ENCODE measurements at regions not wholly inside any gene's neighbourhood (a gene's known extent, or its start where the extent isn't known, plus 50 kb on each side); places are given as distances from the start of the nearest gene placed in this dataset.
"Not testable (repeated sequence)": the region's sequence is repeated elsewhere in the genome, so short reads cannot be mapped to it uniquely, and the experiment has no call there.

- DNase-seq (ENCODE audit: insufficient read length, low spot score) (peak; percentile 43), FAIRE-seq (peak; percentile 43)
- TF ChIP-seq POLR2A (IDR thresholded peaks at IDR 0.05; ENCODE audit: low read depth, low read length) = no peak
Observed at GRCh38 chr9:33623658-33624586, 99.9 kb downstream of the ANKRD18B start.

- DNase-seq (ENCODE audit: insufficient read length, low spot score); FAIRE-seq: not testable (repeated sequence)
Observed at GRCh38 chr9:33628318-33628717, 104.3 kb downstream of the ANKRD18B start.

GRCh38 chr9:33628865-33629410, 104.9 kb downstream of the ANKRD18B start:
- TF ChIP-seq POLR2A (IDR thresholded peaks at IDR 0.05; ENCODE audit: low read depth, low read length) = no peak
- FAIRE-seq (no peak), DNase-seq (ENCODE audit: insufficient read length, low spot score) (no peak)

- no peak for TF ChIP-seq POLR2A (IDR thresholded peaks at IDR 0.05; ENCODE audit: low read depth, low read length)
- no peak for DNase-seq (ENCODE audit: insufficient read length, low spot score)
- no peak for FAIRE-seq
Observed at GRCh38 chr9:33633636-33634035, 109.6 kb downstream of the ANKRD18B start.

- DNase-seq (ENCODE audit: insufficient read length, low spot score) (no peak), FAIRE-seq (no peak)
- no peak for TF ChIP-seq POLR2A (IDR thresholded peaks at IDR 0.05; ENCODE audit: low read depth, low read length)
Observed at GRCh38 chr9:33637881-33638280, 113.8 kb downstream of the ANKRD18B start.

GRCh38 chr9:33638391-33638915, 114.4 kb downstream of the ANKRD18B start:
- DNase-seq (ENCODE audit: insufficient read length, low spot score) = no peak
- no peak for TF ChIP-seq POLR2A (IDR thresholded peaks at IDR 0.05; ENCODE audit: low read depth, low read length)
- no peak for FAIRE-seq

- FAIRE-seq = no peak
- DNase-seq (ENCODE audit: insufficient read length, low spot score) = no peak
Observed at GRCh38 chr9:33645706-33646105, 121.7 kb downstream of the ANKRD18B start.

GRCh38 chr9:33649463-33649862, 125.4 kb downstream of the ANKRD18B start:
- FAIRE-seq (no peak), DNase-seq (ENCODE audit: insufficient read length, low spot score) (no peak)
- TF ChIP-seq POLR2A (IDR thresholded peaks at IDR 0.05; ENCODE audit: low read depth, low read length) = no peak

More at GRCh38 chr9:33645706-33646105, 121.7 kb downstream of the ANKRD18B start:
- no peak for TF ChIP-seq POLR2A (IDR thresholded peaks at IDR 0.05; ENCODE audit: low read depth, low read length)

- FAIRE-seq (no peak), DNase-seq (ENCODE audit: insufficient read length, low spot score) (no peak)
- TF ChIP-seq POLR2A (IDR thresholded peaks at IDR 0.05; ENCODE audit: low read depth, low read length) = no peak
Observed at GRCh38 chr9:33651125-33651524, 127.1 kb downstream of the ANKRD18B start.

- DNase-seq (ENCODE audit: insufficient read length, low spot score) (no peak), FAIRE-seq (no peak)
- TF ChIP-seq POLR2A (IDR thresholded peaks at IDR 0.05; ENCODE audit: low read depth, low read length) = no peak
Observed at GRCh38 chr9:33659921-33660320, 135.4 kb upstream of the PRSS3 start.

GRCh38 chr9:33660772-33661171, 134.6 kb upstream of the PRSS3 start:
- TF ChIP-seq POLR2A (IDR thresholded peaks at IDR 0.05; ENCODE audit: low read depth, low read length) = no peak
- FAIRE-seq = no peak
- DNase-seq (ENCODE audit: insufficient read length, low spot score) = no peak

- TF ChIP-seq POLR2A (IDR thresholded peaks at IDR 0.05; ENCODE audit: low read depth, low read length) = no peak
- DNase-seq (ENCODE audit: insufficient read length, low spot score) (no peak), FAIRE-seq (no peak)
Observed at GRCh38 chr9:33661176-33661575, 134.2 kb upstream of the PRSS3 start.

- FAIRE-seq (no peak), DNase-seq (ENCODE audit: insufficient read length, low spot score) (no peak)
- TF ChIP-seq POLR2A (IDR thresholded peaks at IDR 0.05; ENCODE audit: low read depth, low read length) = no peak
Observed at GRCh38 chr9:33662871-33663270, 132.5 kb upstream of the PRSS3 start.

GRCh38 chr9:33676194-33676745, 119.1 kb upstream of the PRSS3 start:
- FAIRE-seq = peak; percentile 95
- not testable (repeated sequence) for DNase-seq (ENCODE audit: insufficient read length, low spot score)

Measured in H54 (cell line).